HL-60 (cell line): ENCODE measurements at regions not wholly inside any gene's neighbourhood (a gene's known extent, or its start where the extent isn't known, plus 50 kb on each side); places are given as distances from the start of the nearest gene placed in this dataset.

Experiments
- CTCF ChIP-seq: IDR thresholded peaks from one replicate; pipeline ENCODE4 v1.5.1; 2011; ENCODE audit warnings: low read length, control low read depth, inconsistent platforms; ENCODE audit not compliant: insufficient read depth
- GABPA ChIP-seq: IDR thresholded peaks from 2 replicates; pipeline ENCODE4 v1.6.1; 2012; ENCODE audit warnings: low read depth
- POLR2AphosphoS5 ChIP-seq: IDR thresholded peaks from 2 replicates; pipeline ENCODE4 v1.6.1; 2012; ENCODE audit warnings: low read depth

GRCh38 chrX:1045680-1046314, 166.7 kb downstream of the CRLF2 start:
- TF ChIP-seq CTCF = no peak
- TF ChIP-seq POLR2AphosphoS5 = no peak
- no peak for TF ChIP-seq GABPA
